Activated CD4-positive, alpha-beta T cell treated with anti-CD3 and anti-CD28 coated beads, Interleukin-2, amount 10 ng/mL, durations not matched to agents 7 days and 5 days (primary cell): ENCODE measurements at regions not wholly inside any gene's neighbourhood (a gene's known extent, or its start where the extent isn't known, plus 50 kb on each side); places are given as distances from the start of the nearest gene placed in this dataset.

ENCODE experiments used
- CTCF ChIA-PET: fragments of 350-600 bp; sonication (Branson Sonifier 250); formaldehyde crosslinking; loops from one replicate; lab custom pipeline; 2021; ENCODE audit warnings: antibody characterized with exemption; lab: Charles Lee
- POLR2A ChIA-PET: fragments of 350-600 bp; sonication (Branson Sonifier 250); formaldehyde crosslinking; loops from one replicate; lab custom pipeline; 2021; ENCODE audit warnings: antibody characterized with exemption; lab: Charles Lee
- DNase-seq: peaks from one replicate; pipeline ENCODE4 v3.0.0-alpha.2; 2020
- H3K27ac Mint-ChIP-seq: one replicate; pipeline ENCODE4 v1.8.0; 2021; ENCODE audit warnings: mild to moderate bottlenecking, moderate library complexity, mixed read lengths
- H3K27me3 Mint-ChIP-seq: one replicate; pipeline ENCODE4 v1.8.0; 2021; ENCODE audit warnings: mixed read lengths
- H3K36me3 Mint-ChIP-seq: one replicate; pipeline ENCODE4 v1.8.0; 2021; ENCODE audit warnings: low read depth, mixed read lengths
- H3K4me1 Mint-ChIP-seq: one replicate; pipeline ENCODE4 v1.8.0; 2021; ENCODE audit warnings: mixed read lengths
- H3K4me3 Mint-ChIP-seq: one replicate; pipeline ENCODE4 v1.8.0; 2021; ENCODE audit warnings: mild to moderate bottlenecking, moderate library complexity, mixed read lengths
- H3K9me3 Mint-ChIP-seq: one replicate; pipeline ENCODE4 v1.8.0; 2021; ENCODE audit warnings: mixed read lengths

DNA sequence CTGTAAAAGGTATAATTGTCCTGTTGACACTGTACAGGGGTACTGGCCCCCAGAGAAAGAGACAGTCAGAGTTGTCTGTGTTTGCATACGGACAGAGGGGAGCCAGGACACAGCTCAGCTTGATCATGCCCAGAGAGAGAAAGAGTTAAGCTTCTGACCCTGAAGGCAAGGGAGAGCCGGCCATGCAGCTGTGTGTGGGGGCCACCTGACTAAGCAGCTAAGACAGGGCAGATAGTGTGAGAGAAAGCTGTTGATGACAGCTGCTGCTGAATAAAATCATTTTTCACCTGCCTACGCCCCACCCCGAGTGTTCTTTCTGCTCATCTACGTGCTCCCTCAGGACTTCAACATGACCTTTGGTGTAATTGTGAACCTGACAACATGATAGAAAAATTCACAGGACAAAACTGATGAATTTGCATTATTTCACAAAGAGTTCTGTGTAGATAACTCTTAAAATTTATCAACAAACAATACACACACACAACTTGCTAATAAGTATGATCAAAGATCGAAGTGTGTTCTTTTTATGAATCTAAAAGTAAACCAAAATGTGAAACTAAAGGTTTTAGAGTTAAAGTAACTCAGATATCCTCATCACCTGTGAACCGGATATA is 1294.3 kb upstream of the ATXN8OS start:
- ChIA-PET CTCF (no interaction called here), POLR2A (no interaction called here)
- H3K27ac Mint-ChIP-seq: no peak overlapping the region
- H3K4me3 Mint-ChIP-seq: no peak overlapping the region
- no peak for DNase-seq
- H3K36me3 Mint-ChIP-seq: no peaks in the 10 kb centered on the region
- H3K9me3 Mint-ChIP-seq: no peaks in the 10 kb centered on the region
- no peaks in the 10 kb centered on the region for H3K4me1 Mint-ChIP-seq
- H3K27me3 Mint-ChIP-seq: no peaks in the 10 kb centered on the region

DNA sequence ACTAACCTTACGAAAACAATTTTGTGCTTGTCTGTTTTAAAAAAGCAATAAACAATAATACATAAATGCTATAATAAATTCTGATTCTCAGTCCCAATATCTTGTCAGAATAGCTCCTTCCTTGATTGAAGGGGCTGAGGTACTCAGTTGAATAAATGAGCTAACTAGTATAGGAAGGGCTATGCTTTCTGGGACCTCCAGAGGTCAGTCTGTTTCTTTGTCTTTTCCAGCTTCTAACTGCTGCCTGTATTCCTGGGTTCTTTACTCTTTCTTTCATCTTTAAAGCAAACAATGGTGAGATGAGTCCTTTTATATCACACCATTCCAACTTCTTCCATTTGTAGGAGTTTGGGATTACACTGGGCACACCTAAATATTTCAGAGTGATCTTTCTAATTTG is 1297.0 kb upstream of the ATXN8OS start:
- ChIA-PET CTCF (no interaction called here), POLR2A (no interaction called here)
- no peak for DNase-seq
- Mint-ChIP-seq H3K4me3 (no peak overlapping the region), H3K9me3 (no peaks in the 10 kb centered on the region), H3K27ac (no peak overlapping the region), H3K36me3 (no peaks in the 10 kb centered on the region), H3K4me1 (no peaks in the 10 kb centered on the region), H3K27me3 (no peaks in the 10 kb centered on the region)

DNA sequence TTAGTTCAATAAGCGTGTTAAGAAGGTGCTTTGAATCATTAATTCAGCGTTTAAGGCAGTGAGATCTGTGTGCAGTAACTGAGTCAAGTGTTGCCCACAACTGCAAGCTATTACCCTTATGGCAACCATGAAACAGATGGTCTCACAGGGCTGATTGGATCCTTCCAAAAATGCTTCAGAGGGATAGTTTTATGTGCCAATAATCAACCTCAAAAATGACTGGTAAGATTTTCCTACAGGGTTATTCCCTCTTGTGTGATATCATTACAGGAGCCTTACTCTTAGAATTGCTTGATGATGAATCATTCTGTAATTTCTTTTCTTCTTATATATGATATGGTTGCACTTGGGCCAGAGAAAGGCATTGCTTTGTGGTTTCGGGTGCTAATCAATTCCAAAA is 1299.2 kb upstream of the ATXN8OS start:
- ChIA-PET POLR2A (no interaction called here), CTCF (no interaction called here)
- Mint-ChIP-seq H3K36me3 (no peaks in the 10 kb centered on the region), H3K27me3 (no peaks in the 10 kb centered on the region), H3K9me3 (no peaks in the 10 kb centered on the region), H3K27ac (no peak overlapping the region), H3K4me3 (no peak overlapping the region), H3K4me1 (no peaks in the 10 kb centered on the region)
- DNase-seq: no peak

DNA sequence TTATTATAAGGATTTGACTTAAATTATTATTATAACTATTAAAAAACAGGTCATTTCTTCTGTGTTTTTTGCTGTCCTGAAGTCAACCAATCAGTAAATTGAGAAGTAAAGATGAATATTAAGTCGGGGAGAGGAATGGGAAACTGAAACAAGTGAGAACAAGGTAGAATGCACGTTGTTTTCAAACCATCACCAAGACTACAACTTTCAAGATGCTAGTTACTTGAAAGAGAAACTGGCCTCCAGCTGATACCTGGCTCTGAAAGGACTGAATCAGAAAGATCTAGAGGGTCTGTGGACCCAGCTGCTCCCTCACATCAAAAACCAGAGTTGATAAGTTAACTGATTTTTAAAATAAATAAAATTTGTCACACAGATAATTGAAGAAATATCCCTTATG is 1301.5 kb upstream of the ATXN8OS start:
- POLR2A ChIA-PET: no interaction called here
- DNase-seq: no peak
- H3K36me3 Mint-ChIP-seq: no peaks in the 10 kb centered on the region
- no peaks in the 10 kb centered on the region for H3K9me3 Mint-ChIP-seq
- no peak overlapping the region for H3K27ac Mint-ChIP-seq
- CTCF ChIA-PET: no interaction called here
- no peaks in the 10 kb centered on the region for H3K27me3 Mint-ChIP-seq
- H3K4me1 Mint-ChIP-seq: no peaks in the 10 kb centered on the region
- no peak overlapping the region for H3K4me3 Mint-ChIP-seq

DNA sequence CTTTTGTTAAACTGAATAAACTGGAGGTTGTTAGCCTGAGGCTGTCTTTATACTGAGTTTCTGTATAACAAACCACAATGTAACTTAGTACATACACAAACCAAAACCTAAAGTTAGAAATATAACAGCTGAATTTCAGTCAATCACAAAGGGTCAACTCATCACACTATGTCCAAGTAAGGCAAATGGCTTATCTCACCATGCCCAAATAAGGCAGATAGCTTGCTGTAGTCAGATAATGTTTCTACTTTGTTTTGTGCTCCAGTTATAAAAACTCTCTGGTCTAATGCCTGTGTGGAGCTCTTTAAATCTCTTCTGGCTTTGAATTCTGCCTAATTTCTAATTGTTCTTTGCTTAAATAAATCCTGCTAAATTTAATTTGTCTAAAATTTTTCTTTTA is 1323.4 kb upstream of the ATXN8OS start:
- ChIA-PET CTCF (no interaction called here), POLR2A (no interaction called here)
- H3K4me3 Mint-ChIP-seq: no peak overlapping the region
- H3K36me3 Mint-ChIP-seq: no peaks in the 10 kb centered on the region
- no peaks in the 10 kb centered on the region for H3K4me1 Mint-ChIP-seq
- no peak overlapping the region for H3K27ac Mint-ChIP-seq
- no peaks in the 10 kb centered on the region for H3K9me3 Mint-ChIP-seq
- no peaks in the 10 kb centered on the region for H3K27me3 Mint-ChIP-seq
- no peak for DNase-seq

DNA sequence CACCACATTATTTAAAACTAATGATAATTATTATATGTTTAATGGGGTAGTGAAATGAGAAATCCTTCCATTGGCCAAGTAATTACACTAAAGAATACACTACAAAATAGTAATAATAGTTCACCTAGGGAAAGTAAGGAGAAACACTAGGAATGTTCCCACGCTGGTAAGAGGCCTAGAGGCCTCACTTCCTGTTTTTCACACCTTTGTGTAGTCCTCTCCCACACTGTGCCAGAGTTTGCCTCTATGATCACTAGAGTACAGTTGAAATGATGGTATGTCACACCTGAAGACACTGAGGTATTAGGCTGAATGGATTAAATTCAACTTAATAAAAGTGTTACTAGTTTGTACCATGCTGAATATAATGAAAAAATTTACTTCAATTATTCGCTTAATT is 1348.0 kb upstream of the ATXN8OS start:
- POLR2A ChIA-PET: no interaction called here
- no peak for DNase-seq
- no peak overlapping the region for H3K27ac Mint-ChIP-seq
- H3K27me3 Mint-ChIP-seq: no peaks in the 10 kb centered on the region
- H3K9me3 Mint-ChIP-seq: peaks cover 5% of the 10 kb centered on the region
- H3K4me1 Mint-ChIP-seq: no peaks in the 10 kb centered on the region
- H3K4me3 Mint-ChIP-seq: no peak overlapping the region
- H3K36me3 Mint-ChIP-seq: no peaks in the 10 kb centered on the region
- CTCF ChIA-PET: no interaction called here

DNA sequence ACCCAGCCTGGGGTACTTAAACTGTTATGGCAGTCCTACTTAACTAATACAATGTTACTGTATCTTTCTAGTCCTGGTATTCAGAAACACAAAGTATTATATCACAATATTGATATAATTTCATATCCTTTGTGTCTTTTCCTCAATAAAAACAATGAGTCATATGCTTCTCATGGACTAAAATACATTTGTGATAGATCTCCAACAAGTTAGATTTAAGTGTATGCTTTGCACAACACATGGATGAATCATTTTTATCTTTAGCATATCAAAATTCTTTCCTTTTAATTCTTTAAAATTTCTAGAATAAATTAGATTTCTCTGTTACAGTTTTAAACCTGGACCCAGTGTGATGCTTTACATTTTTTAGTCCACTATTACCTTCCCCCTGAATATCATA is 1357.8 kb upstream of the ATXN8OS start:
- peaks cover 3% of the 10 kb centered on the region for H3K9me3 Mint-ChIP-seq
- ChIA-PET POLR2A (no interaction called here), CTCF (no interaction called here)
- no peak overlapping the region for H3K4me3 Mint-ChIP-seq
- H3K27me3 Mint-ChIP-seq: no peaks in the 10 kb centered on the region
- no peak for DNase-seq
- no peaks in the 10 kb centered on the region for H3K4me1 Mint-ChIP-seq
- H3K27ac Mint-ChIP-seq: no peak overlapping the region
- H3K36me3 Mint-ChIP-seq: no peaks in the 10 kb centered on the region

DNA sequence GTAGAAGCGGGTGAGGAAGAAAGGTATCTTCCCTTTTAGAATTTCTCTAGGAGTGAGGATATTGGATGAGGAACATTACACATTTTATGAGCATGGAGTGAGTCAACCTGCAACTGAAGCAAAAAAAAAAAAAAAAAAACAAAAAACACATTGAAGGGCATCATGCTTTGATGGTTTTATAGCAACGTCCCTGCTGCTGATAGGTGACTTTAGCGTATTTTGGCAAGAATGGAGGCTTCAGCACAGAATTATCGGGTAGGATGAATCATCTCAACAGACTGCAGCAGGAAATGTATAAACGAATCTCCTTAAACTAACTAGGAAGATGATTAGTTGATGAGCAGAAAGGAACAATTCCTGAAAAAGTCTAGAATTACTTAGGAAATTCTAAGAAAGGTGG is 1359.6 kb upstream of the ATXN8OS start:
- CTCF ChIA-PET: no interaction called here
- H3K36me3 Mint-ChIP-seq: no peaks in the 10 kb centered on the region
- DNase-seq: no peak

DNA sequence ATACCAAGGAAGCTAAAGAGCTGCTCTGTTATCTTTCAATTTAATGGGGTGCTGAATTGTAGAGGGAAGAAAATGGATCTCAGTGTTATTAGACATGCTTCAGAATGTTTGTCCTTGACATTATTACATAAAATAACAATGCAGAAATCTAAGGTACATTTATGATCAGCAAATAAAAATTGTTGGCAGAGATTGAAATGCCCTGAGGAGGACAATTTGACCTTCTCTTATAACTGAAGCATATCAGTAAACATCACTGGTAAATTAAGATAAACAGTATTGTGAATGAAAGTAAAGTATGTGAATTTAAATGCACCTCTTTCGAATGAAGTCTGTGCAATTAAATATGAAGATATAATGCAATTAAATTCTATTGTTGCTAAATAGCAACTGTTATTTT is 1362.1 kb upstream of the ATXN8OS start:
- POLR2A ChIA-PET: no interaction called here
- Mint-ChIP-seq H3K4me3 (no peak overlapping the region), H3K36me3 (no peaks in the 10 kb centered on the region), H3K27me3 (no peaks in the 10 kb centered on the region), H3K9me3 (no peaks in the 10 kb centered on the region), H3K4me1 (no peaks in the 10 kb centered on the region), H3K27ac (no peak overlapping the region)
- DNase-seq: no peak
- CTCF ChIA-PET: no interaction called here

More for the DNA sequence above, 1359.6 kb upstream of the ATXN8OS start:
- no peaks in the 10 kb centered on the region for H3K27me3 Mint-ChIP-seq
- no peak overlapping the region for H3K27ac Mint-ChIP-seq
- H3K9me3 Mint-ChIP-seq: peaks cover 3% of the 10 kb centered on the region
- POLR2A ChIA-PET: no interaction called here
- H3K4me1 Mint-ChIP-seq: no peaks in the 10 kb centered on the region
- no peak overlapping the region for H3K4me3 Mint-ChIP-seq

DNA sequence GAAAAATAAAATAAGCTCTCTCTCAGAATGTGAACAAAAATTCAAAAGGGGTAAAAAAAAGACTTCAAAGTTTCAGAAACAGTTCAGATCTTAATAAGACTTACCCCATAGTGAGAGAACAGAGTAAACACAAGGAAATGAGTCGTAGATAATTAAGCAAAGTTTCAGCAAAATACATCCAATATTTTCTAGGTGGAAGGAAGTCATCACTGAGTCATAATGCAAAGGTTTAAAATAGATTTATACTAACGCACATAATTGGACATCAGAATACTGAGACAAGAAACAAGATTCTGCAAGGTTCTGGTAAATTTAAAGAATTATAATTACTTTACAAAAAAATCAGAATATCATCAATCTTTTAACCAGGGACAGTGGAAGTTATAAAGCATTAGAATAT is 1370.7 kb upstream of the ATXN8OS start:
- H3K27me3 Mint-ChIP-seq: no peaks in the 10 kb centered on the region
- no peaks in the 10 kb centered on the region for H3K4me1 Mint-ChIP-seq
- peaks cover 1% of the 10 kb centered on the region for H3K9me3 Mint-ChIP-seq
- ChIA-PET POLR2A (no interaction called here), CTCF (no interaction called here)
- no peak overlapping the region for H3K4me3 Mint-ChIP-seq
- no peak for DNase-seq
- no peaks in the 10 kb centered on the region for H3K36me3 Mint-ChIP-seq
- H3K27ac Mint-ChIP-seq: no peak overlapping the region

DNA sequence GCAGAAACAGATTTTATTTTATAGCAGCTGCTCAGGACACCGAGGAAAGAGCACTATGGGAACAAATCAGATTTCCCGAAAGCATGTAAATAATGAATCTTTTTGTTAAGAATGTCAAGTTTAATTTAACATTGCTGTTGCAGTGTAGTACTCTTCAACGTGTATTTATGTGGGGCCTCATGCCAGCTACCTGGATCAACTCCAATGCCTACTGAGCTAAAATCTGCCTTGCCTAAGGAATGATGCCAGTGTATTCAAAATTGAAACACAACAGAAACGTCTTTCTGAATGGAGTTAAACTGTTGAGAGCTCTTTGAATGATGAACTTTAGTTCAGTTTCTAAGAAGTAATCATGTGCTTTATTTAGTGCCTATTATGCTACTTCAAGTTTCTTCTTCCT is 1379.8 kb upstream of the ATXN8OS start:
- POLR2A ChIA-PET: no interaction called here
- no peaks in the 10 kb centered on the region for H3K4me1 Mint-ChIP-seq
- no peaks in the 10 kb centered on the region for H3K27me3 Mint-ChIP-seq
- H3K36me3 Mint-ChIP-seq: no peaks in the 10 kb centered on the region
- peaks cover 4% of the 10 kb centered on the region for H3K9me3 Mint-ChIP-seq
- no peak for DNase-seq
- H3K4me3 Mint-ChIP-seq: no peak overlapping the region
- CTCF ChIA-PET: no interaction called here
- H3K27ac Mint-ChIP-seq: no peak overlapping the region

DNA sequence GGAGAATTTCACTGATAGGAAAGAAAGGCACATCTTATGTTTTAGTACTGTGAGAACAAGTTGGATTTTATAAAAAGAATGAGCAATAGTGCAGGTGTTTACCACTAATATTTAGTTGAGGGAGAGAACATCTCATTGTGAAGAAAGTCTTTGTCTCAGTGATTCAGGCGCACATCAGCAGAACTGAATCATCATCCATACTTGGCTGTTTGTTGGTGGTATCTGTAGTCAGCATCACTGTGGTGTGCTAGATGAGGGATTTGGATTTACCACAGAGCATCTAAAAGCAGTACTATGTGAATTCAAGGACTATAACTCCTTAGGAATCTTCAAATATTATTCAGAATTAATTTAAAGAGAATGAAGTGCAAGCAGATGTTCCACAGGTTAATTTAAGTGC is 1380.5 kb upstream of the ATXN8OS start:
- CTCF ChIA-PET: no interaction called here
- Mint-ChIP-seq H3K4me1 (no peaks in the 10 kb centered on the region), H3K9me3 (peaks cover 4% of the 10 kb centered on the region), H3K27ac (no peak overlapping the region), H3K36me3 (no peaks in the 10 kb centered on the region), H3K27me3 (no peaks in the 10 kb centered on the region), H3K4me3 (no peak overlapping the region)
- POLR2A ChIA-PET: no interaction called here
- no peak for DNase-seq

DNA sequence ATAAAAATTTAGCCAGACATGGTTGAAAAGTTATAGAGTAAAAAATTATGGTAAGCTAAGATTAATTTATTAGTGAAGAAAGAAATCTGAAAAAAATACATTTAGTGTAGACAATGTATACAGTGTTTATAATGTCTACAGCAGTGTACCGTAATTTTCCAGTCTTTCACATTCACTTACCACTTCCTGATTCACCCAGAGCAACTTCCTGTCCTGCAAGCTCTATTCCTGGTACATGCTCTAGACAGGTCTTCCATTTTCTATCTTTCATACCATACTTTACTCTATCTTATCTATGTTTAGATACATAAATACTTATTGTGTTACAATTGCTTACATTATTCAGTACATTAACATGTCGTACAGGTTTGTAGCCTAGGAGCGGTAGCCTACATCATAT is 1387.8 kb upstream of the ATXN8OS start:
- CTCF ChIA-PET: no interaction called here
- Mint-ChIP-seq H3K36me3 (no peaks in the 10 kb centered on the region), H3K27ac (no peak overlapping the region)

DNA sequence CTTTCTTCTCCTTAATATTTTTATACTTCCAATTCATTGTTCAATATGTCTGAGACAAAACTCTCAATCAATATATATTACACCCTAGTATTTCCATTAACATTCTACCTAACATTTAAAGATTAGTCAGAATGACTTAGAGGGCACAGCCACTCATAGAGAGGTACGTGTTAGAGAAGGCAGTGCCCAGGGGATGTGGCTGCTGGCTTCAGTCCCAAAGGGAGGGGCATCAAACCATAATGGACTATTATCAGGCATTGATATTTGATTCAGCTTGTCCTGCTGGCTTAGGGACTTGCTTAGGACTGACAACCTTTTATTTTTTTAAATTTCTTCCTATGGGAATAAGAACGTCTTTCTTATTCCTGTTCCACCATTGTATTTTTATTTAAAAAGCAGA is 1392.0 kb upstream of the ATXN8OS start:
- ChIA-PET CTCF (no interaction called here), POLR2A (no interaction called here)
- no peaks in the 10 kb centered on the region for H3K4me1 Mint-ChIP-seq
- DNase-seq: no peak
- no peaks in the 10 kb centered on the region for H3K27me3 Mint-ChIP-seq
- H3K4me3 Mint-ChIP-seq: no peak overlapping the region
- H3K9me3 Mint-ChIP-seq: peaks cover 3% of the 10 kb centered on the region
- no peak overlapping the region for H3K27ac Mint-ChIP-seq
- H3K36me3 Mint-ChIP-seq: no peaks in the 10 kb centered on the region

More for the DNA sequence above, 1387.8 kb upstream of the ATXN8OS start:
- Mint-ChIP-seq H3K4me3 (no peak overlapping the region), H3K9me3 (peaks cover 3% of the 10 kb centered on the region), H3K4me1 (no peaks in the 10 kb centered on the region), H3K27me3 (no peaks in the 10 kb centered on the region)
- POLR2A ChIA-PET: no interaction called here
- no peak for DNase-seq
